ENCODE measurements at regions not wholly inside any gene's neighbourhood (a gene's known extent, or its start where the extent isn't known, plus 50 kb on each side); places are given as distances from the start of the nearest gene placed in this dataset.

GRCh38 chr21:34011660-34012059 lies 61.7 kb upstream of the MRPS6 start:
- Histone ChIP-seq H3K79me1 (ENCODE audit: insufficient read depth, low read depth, low read length, poor library complexity, severe bottlenecking) (no peaks in the 10 kb centered on the region), H2BK5ac (ENCODE audit: insufficient read length, low read length) (no peak overlapping the region)

More at GRCh38 chr21:34011660-34012059, 61.7 kb upstream of the MRPS6 start:
- H3K9me3 Mint-ChIP-seq = peaks cover 22 to 30% of the 10 kb centered on the region in 2 experiments
- H3K4me1 Mint-ChIP-seq = peaks cover 14 to 15% of the 10 kb centered on the region in 2 experiments
- no CpG with 5 or more reads among the region's 1 CpG for WGBS (ENCODE audit: extremely low coverage, insufficient read length, low lambda C conversion rate)
- H4K20me1 ChIP-seq (ENCODE audit: control insufficient read depth, insufficient read depth, insufficient read length) = no peaks in the 10 kb centered on the region
- H4K8ac ChIP-seq (replicated peaks; ENCODE audit: insufficient read length, low read depth, low read length) = no peak overlapping the region
- no peaks in the 10 kb centered on the region for H3K27me3 ChIP-seq (ENCODE audit: insufficient read depth, low read length)
- H2AK5ac ChIP-seq (ENCODE audit: insufficient read length, low read length) = no peak overlapping the region
- H4K5ac ChIP-seq (ENCODE audit: insufficient read length, low read depth, low read length) = no peak overlapping the region
- no peaks in the 10 kb centered on the region for H3K4me1 ChIP-seq (ENCODE audit: insufficient read depth, low read length)
- H3K9ac ChIP-seq (ENCODE audit: extremely low read depth, insufficient read length, low read length) = no peak overlapping the region
- no peak overlapping the region for H3K27ac Mint-ChIP-seq
- no peak overlapping the region for H2BK20ac ChIP-seq (ENCODE audit: low read depth, low read length, poor library complexity, severe bottlenecking)
- H3K23me2 ChIP-seq (ENCODE audit: insufficient read length, low read depth, low read length, poor library complexity, severe bottlenecking) = no peaks in the 10 kb centered on the region
- H3K18ac ChIP-seq (ENCODE audit: insufficient read length, low read depth, low read length) = no peak overlapping the region
- no peak overlapping the region for H3T11ph ChIP-seq (ENCODE audit: low read length)
- no peak overlapping the region for H3K23ac ChIP-seq (ENCODE audit: insufficient read length, low read depth, low read length)
- no peak for TF ChIP-seq CTCF (conservative IDR thresholded peaks at IDR 0.05)
- H3K4me3 Mint-ChIP-seq = no peak overlapping the region
- no peak overlapping the region for H3K4me2 ChIP-seq (ENCODE audit: insufficient read depth, insufficient read length, low read length)
- peaks cover 2 to 20% (median 9%) of the 10 kb centered on the region in 3 experiments; a peak in 5 of 7 replicates for H3K36me3 Mint-ChIP-seq (ENCODE audit: insufficient read depth in 1 of 3, low read depth in 3 of 3)
- no peak overlapping the region for H3K56ac ChIP-seq (ENCODE audit: insufficient read length, low read depth, low read length)
- DNase-seq = no peak
- H2BK12ac ChIP-seq (ENCODE audit: insufficient read length, low read depth, low read length) = no peak overlapping the region
- H3K4ac ChIP-seq (ENCODE audit: low read depth, low read length) = no peak overlapping the region
- H2AFZ ChIP-seq (ENCODE audit: low read length) = no peak overlapping the region
- H3K14ac ChIP-seq (ENCODE audit: insufficient read depth, low read length) = no peak overlapping the region
- no peaks in the 10 kb centered on the region for H3K27me3 Mint-ChIP-seq (ENCODE audit: low read depth)
- H2BK15ac ChIP-seq (ENCODE audit: low read depth, low read length) = no peak overlapping the region
- no peaks in the 10 kb centered on the region for H3K9me3 ChIP-seq (ENCODE audit: control insufficient read depth, low read depth, low read length)
- no peak overlapping the region for H2BK120ac ChIP-seq (ENCODE audit: low read depth, low read length, poor library complexity, severe bottlenecking)
- no peaks in the 10 kb centered on the region for H3K79me2 ChIP-seq (ENCODE audit: insufficient read depth, low read length)
- no peak overlapping the region for H3K27ac ChIP-seq (ENCODE audit: insufficient read length, low read depth, low read length)
- no peak overlapping the region for H4K91ac ChIP-seq (ENCODE audit: insufficient read length, low read depth, low read length)
